ENCODE measurements at regions not wholly inside any gene's neighbourhood (a gene's known extent, or its start where the extent isn't known, plus 50 kb on each side); places are given as distances from the start of the nearest gene placed in this dataset.

DNA sequence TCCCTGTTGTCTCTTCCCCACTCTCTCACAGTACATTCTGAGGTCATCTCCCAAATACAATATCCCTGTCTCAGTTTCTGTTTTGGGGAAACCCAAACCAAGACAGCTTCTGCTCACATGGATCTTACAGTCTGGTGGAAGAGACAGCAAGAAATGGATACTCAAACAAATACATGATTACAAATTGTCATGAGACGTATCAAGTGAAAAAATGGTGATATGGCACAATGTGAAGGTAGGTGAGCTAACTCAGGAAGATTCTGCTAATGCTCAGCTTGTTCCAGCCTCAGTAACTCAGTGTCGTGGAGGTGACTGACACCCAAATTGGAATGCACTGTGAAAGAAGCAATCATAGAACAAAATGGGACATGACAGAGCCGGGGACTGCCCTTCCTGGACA, 68.3 kb downstream of the CHST1 start:
- TF ChIP-seq TAF1 (IDR thresholded peaks at IDR 0.05; ENCODE audit: borderline replicate concordance, insufficient read depth, low read length) (no peak), SIN3A (IDR thresholded peaks at IDR 0.05; ENCODE audit: borderline replicate concordance, insufficient read depth, low read length) (no peak), POLR2AphosphoS5 (IDR thresholded peaks at IDR 0.05; ENCODE audit: low read depth, low read length) (no peak), FOXP2 (optimal IDR thresholded peaks at IDR 0.05; ENCODE audit: borderline replicate concordance, extremely low read depth, extremely low read length, insufficient read depth) (no peak), REST (IDR thresholded peaks at IDR 0.05; ENCODE audit: insufficient read depth in 1 of 2, low read depth in 2 of 2, low read length in 2 of 2) (no peak)

- TF ChIP-seq REST (IDR thresholded peaks at IDR 0.05; ENCODE audit: insufficient read depth in 1 of 2, low read depth in 2 of 2, low read length in 2 of 2) (no peak), TAF1 (IDR thresholded peaks at IDR 0.05; ENCODE audit: borderline replicate concordance, insufficient read depth, low read length) (no peak), SIN3A (IDR thresholded peaks at IDR 0.05; ENCODE audit: borderline replicate concordance, insufficient read depth, low read length) (no peak), FOXP2 (optimal IDR thresholded peaks at IDR 0.05; ENCODE audit: borderline replicate concordance, extremely low read depth, extremely low read length, insufficient read depth) (no peak), POLR2AphosphoS5 (IDR thresholded peaks at IDR 0.05; ENCODE audit: low read depth, low read length) (no peak)
These were observed 68.9 kb downstream of the CHST1 start for GRCh38 chr11:45596571-45596970.

DNA sequence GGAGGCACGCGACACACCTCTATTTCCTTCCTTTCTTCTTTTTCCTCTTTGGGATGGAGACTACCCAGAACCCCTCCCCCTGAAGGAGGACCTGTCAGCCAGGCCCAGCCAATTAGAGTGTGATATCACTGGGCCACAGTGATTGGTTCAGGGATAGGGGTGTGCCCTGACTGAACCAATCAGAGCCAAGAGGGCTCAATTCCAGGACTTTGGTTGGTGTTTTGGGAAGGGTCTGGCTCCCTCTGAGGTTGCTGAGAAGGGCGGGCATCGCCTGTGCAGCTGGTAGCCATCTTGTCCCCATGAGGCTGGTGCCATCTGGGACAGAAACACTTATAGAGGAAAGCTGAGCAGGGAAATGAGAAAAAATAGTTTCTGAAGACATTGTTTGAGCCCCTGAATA, 71.4 kb downstream of the CHST1 start:
- TF ChIP-seq POLR2AphosphoS5 (IDR thresholded peaks at IDR 0.05; ENCODE audit: low read depth, low read length) (no peak), SIN3A (IDR thresholded peaks at IDR 0.05; ENCODE audit: borderline replicate concordance, insufficient read depth, low read length) (no peak), REST (IDR thresholded peaks at IDR 0.05; ENCODE audit: insufficient read depth in 1 of 2, low read depth in 2 of 2, low read length in 2 of 2) (no peak), FOXP2 (optimal IDR thresholded peaks at IDR 0.05; ENCODE audit: borderline replicate concordance, extremely low read depth, extremely low read length, insufficient read depth) (no peak), TAF1 (IDR thresholded peaks at IDR 0.05; ENCODE audit: borderline replicate concordance, insufficient read depth, low read length) (no peak)

- no peak for TF ChIP-seq REST (IDR thresholded peaks at IDR 0.05; ENCODE audit: insufficient read depth in 1 of 2, low read depth in 2 of 2, low read length in 2 of 2)
- TF ChIP-seq TAF1 (IDR thresholded peaks at IDR 0.05; ENCODE audit: borderline replicate concordance, insufficient read depth, low read length), result no peak
- TF ChIP-seq POLR2AphosphoS5 (IDR thresholded peaks at IDR 0.05; ENCODE audit: low read depth, low read length), result no peak
- no peak for TF ChIP-seq SIN3A (IDR thresholded peaks at IDR 0.05; ENCODE audit: borderline replicate concordance, insufficient read depth, low read length)
- no peak for TF ChIP-seq FOXP2 (optimal IDR thresholded peaks at IDR 0.05; ENCODE audit: borderline replicate concordance, extremely low read depth, extremely low read length, insufficient read depth)
These were observed 72.8 kb downstream of the CHST1 start for GRCh38 chr11:45592636-45593035.

DNA sequence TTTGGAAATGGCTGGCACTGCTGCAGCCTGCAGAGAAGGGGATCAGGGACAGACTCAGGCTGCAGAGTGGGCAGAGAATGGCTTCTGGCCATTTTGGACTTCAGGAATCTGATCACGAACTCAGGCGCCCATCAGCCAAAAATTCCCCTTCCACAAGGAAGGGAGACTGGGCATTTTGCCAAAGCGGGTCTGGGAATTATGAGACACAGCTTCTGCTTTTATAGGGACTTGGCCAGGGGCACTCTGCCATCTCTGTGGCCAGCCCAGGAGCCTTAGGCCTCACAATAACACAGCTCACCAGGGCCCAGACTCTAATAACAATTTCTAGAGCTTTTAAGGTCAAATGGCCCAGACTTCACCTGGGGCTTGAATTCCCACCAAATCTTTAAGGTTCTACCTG, 74.7 kb downstream of the CHST1 start:
- no peak for TF ChIP-seq REST (IDR thresholded peaks at IDR 0.05; ENCODE audit: insufficient read depth in 1 of 2, low read depth in 2 of 2, low read length in 2 of 2)
- TF ChIP-seq SIN3A (IDR thresholded peaks at IDR 0.05; ENCODE audit: borderline replicate concordance, insufficient read depth, low read length), result no peak
- no peak for TF ChIP-seq POLR2AphosphoS5 (IDR thresholded peaks at IDR 0.05; ENCODE audit: low read depth, low read length)
- no peak for TF ChIP-seq FOXP2 (optimal IDR thresholded peaks at IDR 0.05; ENCODE audit: borderline replicate concordance, extremely low read depth, extremely low read length, insufficient read depth)
- no peak for TF ChIP-seq TAF1 (IDR thresholded peaks at IDR 0.05; ENCODE audit: borderline replicate concordance, insufficient read depth, low read length)
